ENCODE measurements at regions not wholly inside any gene's neighbourhood (a gene's known extent, or its start where the extent isn't known, plus 50 kb on each side); places are given as distances from the start of the nearest gene placed in this dataset.
A peak's percentile ranks its signal among the peaks of the same experiment; 100 is the strongest.

- no peak for TF ChIP-seq CTCF (conservative IDR thresholded peaks at IDR 0.05; ENCODE audit: low read depth, low read length)
- no peak for DNase-seq (ENCODE audit: low read depth)
- no peak overlapping the region for H3K4me3 ChIP-seq (ENCODE audit: low read length)
These were observed 373.0 kb upstream of the MEF2C start for GRCh38 chr5:89255845-89256463.

GRCh38 chr5:89253666-89254352, 370.8 kb upstream of the MEF2C start:
- no peak overlapping the region for H3K4me3 ChIP-seq (ENCODE audit: low read length)
- DNase-seq (ENCODE audit: low read depth): no peak
- no peak for TF ChIP-seq CTCF (conservative IDR thresholded peaks at IDR 0.05; ENCODE audit: low read depth, low read length)

GRCh38 chr5:89246864-89247263, 363.9 kb upstream of the MEF2C start:
- H3K4me3 ChIP-seq (ENCODE audit: low read length): no peak overlapping the region
- no peak for TF ChIP-seq CTCF (conservative IDR thresholded peaks at IDR 0.05; ENCODE audit: low read depth, low read length)
- no peak for DNase-seq (ENCODE audit: low read depth)

- no peak for TF ChIP-seq CTCF (conservative IDR thresholded peaks at IDR 0.05; ENCODE audit: low read depth, low read length)
- DNase-seq (ENCODE audit: low read depth): no peak
- no peak overlapping the region for H3K4me3 ChIP-seq (ENCODE audit: low read length)
These were observed 363.3 kb upstream of the MEF2C start for GRCh38 chr5:89246252-89246651.

GRCh38 chr5:89243611-89244010, 360.6 kb upstream of the MEF2C start:
- no peak for TF ChIP-seq CTCF (conservative IDR thresholded peaks at IDR 0.05; ENCODE audit: low read depth, low read length)
- no peak overlapping the region for H3K4me3 ChIP-seq (ENCODE audit: low read length)
- DNase-seq (ENCODE audit: low read depth): no peak

GRCh38 chr5:89241186-89241585, 358.2 kb upstream of the MEF2C start:
- TF ChIP-seq CTCF (conservative IDR thresholded peaks at IDR 0.05; ENCODE audit: low read depth, low read length): no peak
- no peak overlapping the region for H3K4me3 ChIP-seq (ENCODE audit: low read length)
- no peak for DNase-seq (ENCODE audit: low read depth)

GRCh38 chr5:89236900-89237299, 353.9 kb upstream of the MEF2C start:
- no peak overlapping the region for H3K4me3 ChIP-seq (ENCODE audit: low read length)
- peak; percentile 26 for DNase-seq (ENCODE audit: low read depth)
- no peak for TF ChIP-seq CTCF (conservative IDR thresholded peaks at IDR 0.05; ENCODE audit: low read depth, low read length)

Data from retinal pigment epithelial cell (primary cell).